ENCODE measurements at regions not wholly inside any gene's neighbourhood (a gene's known extent, or its start where the extent isn't known, plus 50 kb on each side); places are given as distances from the start of the nearest gene placed in this dataset.
"Not testable (repeated sequence)": the region's sequence is repeated elsewhere in the genome, so short reads cannot be mapped to it uniquely, and the experiment has no call there.

DNA sequence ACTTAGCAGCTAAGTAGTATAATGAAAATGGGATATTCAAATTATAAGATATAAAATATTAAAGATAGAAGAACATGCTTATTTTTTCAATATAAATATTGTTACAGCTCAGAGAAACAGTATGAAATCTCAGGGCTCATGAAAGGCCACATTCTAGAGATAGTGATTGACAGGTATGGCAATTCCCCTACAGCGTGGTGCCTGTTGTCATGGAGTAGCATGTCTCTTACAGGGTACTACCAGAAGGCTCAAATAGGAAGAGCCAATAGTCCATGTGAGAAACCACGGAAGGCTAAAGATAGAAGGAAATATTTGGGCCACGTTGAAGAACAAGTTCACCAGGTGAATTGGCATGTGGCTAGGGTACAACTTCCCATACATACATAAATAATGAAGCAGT, 522.9 kb upstream of the ZNF337 start:
- H2BK12ac ChIP-seq (ENCODE audit: low read length in 2 of 2); H3K27me3 ChIP-seq (ENCODE audit: control insufficient read depth in 1 of 2, insufficient read depth in 1 of 2, low read length in 2 of 2); H3K18ac ChIP-seq (ENCODE audit: low read depth in 1 of 2, low read length in 2 of 2); H3K4me3 ChIP-seq (ENCODE audit: insufficient read depth in 1 of 2, low read depth in 1 of 2, low read length in 2 of 2); H2BK15ac ChIP-seq (ENCODE audit: low read depth, poor library complexity, severe bottlenecking); H3K36me3 ChIP-seq (ENCODE audit: control insufficient read depth in 1 of 2, insufficient read depth in 2 of 2, low read depth in 1 of 2, low read length in 2 of 2); H3K9me3 ChIP-seq (ENCODE audit: control insufficient read depth, low read length); H2AK5ac ChIP-seq (ENCODE audit: low read length, severe bottlenecking); H3K27ac ChIP-seq (ENCODE audit: low read length, poor library complexity, severe bottlenecking); H3K79me1 ChIP-seq (replicated peaks; ENCODE audit: low read length, poor library complexity, severe bottlenecking); H3K4me2 ChIP-seq (ENCODE audit: low read length, poor library complexity, severe bottlenecking); H2AFZ ChIP-seq (ENCODE audit: low read depth, low read length); H3K23ac ChIP-seq (ENCODE audit: low read length in 2 of 2); H2BK120ac ChIP-seq (ENCODE audit: low read depth, low read length); H2BK5ac ChIP-seq (ENCODE audit: low read depth, low read length, poor library complexity, severe bottlenecking); H3K9ac ChIP-seq (ENCODE audit: low read length); H3K4me1 ChIP-seq (ENCODE audit: control insufficient read depth, insufficient read depth, low read depth, low read length); H3K4ac ChIP-seq (ENCODE audit: low read depth in 1 of 2, low read length in 2 of 2); H3K14ac ChIP-seq (ENCODE audit: low read length in 2 of 2); H4K8ac ChIP-seq (ENCODE audit: low read length); DNase-seq; H4K91ac ChIP-seq (ENCODE audit: low read length): not testable (repeated sequence)
- 63% methylated on average over 1 of the region's 3 CpGs for WGBS

DNA sequence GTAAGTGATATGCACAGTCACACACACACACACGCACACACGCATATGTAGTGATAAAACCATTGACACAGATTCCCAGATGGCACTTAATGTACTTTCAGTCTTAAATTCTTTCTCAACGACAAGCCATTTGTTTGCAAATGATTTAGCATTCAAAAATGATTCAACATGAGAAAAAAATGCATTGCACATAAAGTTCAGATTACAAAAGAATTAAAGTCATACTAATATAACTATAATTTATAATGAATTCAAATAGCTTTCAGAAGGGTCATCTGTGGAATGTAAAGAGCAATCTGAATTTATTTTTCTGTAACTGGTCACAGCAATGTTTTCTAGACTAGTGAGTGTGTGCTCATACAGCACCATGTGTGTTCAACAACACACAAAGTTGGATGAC, 521.6 kb upstream of the ZNF337 start:
- no peak for DNase-seq
- H2AFZ ChIP-seq (ENCODE audit: low read depth, low read length): no peak overlapping the region
- no peak overlapping the region for H2AK5ac ChIP-seq (ENCODE audit: low read length, severe bottlenecking)
- no peaks in the 10 kb centered on the region for H3K27me3 ChIP-seq (ENCODE audit: control insufficient read depth in 1 of 2, insufficient read depth in 1 of 2, low read length in 2 of 2)
- H3K36me3 ChIP-seq (ENCODE audit: control insufficient read depth in 1 of 2, insufficient read depth in 2 of 2, low read depth in 1 of 2, low read length in 2 of 2): no peaks in the 10 kb centered on the region
- no peak overlapping the region for H2BK5ac ChIP-seq (ENCODE audit: low read depth, low read length, poor library complexity, severe bottlenecking)
- H2BK120ac ChIP-seq (ENCODE audit: low read depth, low read length): no peak overlapping the region
- H4K91ac ChIP-seq (ENCODE audit: low read length): no peak overlapping the region
- H3K9ac ChIP-seq (ENCODE audit: low read length): no peak overlapping the region
- no peak overlapping the region for H3K4ac ChIP-seq (ENCODE audit: low read depth in 1 of 2, low read length in 2 of 2)
- H4K8ac ChIP-seq (ENCODE audit: low read length): no peak overlapping the region
- H2BK15ac ChIP-seq (ENCODE audit: low read depth, poor library complexity, severe bottlenecking): no peak overlapping the region
- no peak overlapping the region for H3K18ac ChIP-seq (ENCODE audit: low read depth in 1 of 2, low read length in 2 of 2)
- H3K9me3 ChIP-seq (ENCODE audit: control insufficient read depth, low read length): peaks cover 2% of the 10 kb centered on the region
- WGBS: 74% methylated on average over 3 of the region's 3 CpGs
- no peak overlapping the region for H3K14ac ChIP-seq (ENCODE audit: low read length in 2 of 2)
- H3K27ac ChIP-seq (ENCODE audit: low read length, poor library complexity, severe bottlenecking): no peak overlapping the region
- no peak overlapping the region for H3K23ac ChIP-seq (ENCODE audit: low read length in 2 of 2)
- no peaks in the 10 kb centered on the region for H3K79me1 ChIP-seq (replicated peaks; ENCODE audit: low read length, poor library complexity, severe bottlenecking)
- H3K4me1 ChIP-seq (ENCODE audit: control insufficient read depth, insufficient read depth, low read depth, low read length): no peaks in the 10 kb centered on the region
- H3K4me2 ChIP-seq (ENCODE audit: low read length, poor library complexity, severe bottlenecking): no peak overlapping the region
- H3K4me3 ChIP-seq (ENCODE audit: insufficient read depth in 1 of 2, low read depth in 1 of 2, low read length in 2 of 2): no peak overlapping the region
- no peak overlapping the region for H2BK12ac ChIP-seq (ENCODE audit: low read length in 2 of 2)

DNA sequence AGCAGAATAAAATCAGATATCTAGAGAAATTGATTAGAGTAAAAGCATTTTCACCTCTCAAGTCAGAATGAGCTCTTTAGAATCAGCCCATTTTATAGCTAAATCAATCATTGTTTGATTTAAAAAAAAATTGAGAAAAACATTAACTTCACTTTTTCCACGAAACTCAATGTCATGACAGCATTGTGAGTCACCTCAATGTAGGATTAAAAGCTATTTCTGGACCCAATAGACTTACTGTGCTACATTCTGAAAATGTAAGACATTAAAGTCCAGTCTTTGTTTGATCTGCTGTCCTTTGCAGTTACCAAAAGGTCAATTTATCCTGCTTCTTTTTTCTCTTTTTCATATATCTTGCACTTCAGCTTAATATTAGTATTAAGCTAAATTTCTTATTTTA, 519.4 kb upstream of the ZNF337 start:
- Histone ChIP-seq H3K9ac (ENCODE audit: low read length) (no peak overlapping the region), H2BK12ac (ENCODE audit: low read length in 2 of 2) (no peak overlapping the region)
- WGBS: 20% methylated on average over 1 of the region's 1 CpG

DNA sequence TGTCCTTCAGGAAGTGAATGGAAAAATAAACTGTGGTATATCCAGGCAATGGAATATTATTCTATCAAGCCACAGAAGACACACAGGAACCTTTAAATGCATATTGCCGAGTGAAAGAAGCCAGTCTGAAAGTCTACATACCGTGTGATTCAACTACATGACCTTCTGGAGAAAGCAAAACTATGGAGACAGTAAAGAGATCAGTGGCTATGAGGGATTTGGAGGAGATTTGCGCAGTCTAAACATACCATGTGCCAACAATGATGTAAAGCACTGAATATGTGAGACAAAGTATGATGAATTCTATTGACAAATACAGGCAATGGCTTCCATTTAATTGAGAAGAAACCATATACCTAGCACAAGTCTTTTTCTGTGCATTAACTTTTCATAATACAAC, 518.3 kb upstream of the ZNF337 start:
- DNase-seq: no peak
- 56% methylated on average over 2 of the region's 3 CpGs for WGBS
- H3K4ac ChIP-seq (ENCODE audit: low read depth in 1 of 2, low read length in 2 of 2): no peak overlapping the region

More for the DNA sequence above, 519.4 kb upstream of the ZNF337 start:
- Histone ChIP-seq H4K91ac (ENCODE audit: low read length) (no peak overlapping the region), H3K27ac (ENCODE audit: low read length, poor library complexity, severe bottlenecking) (no peak overlapping the region), H3K79me1 (replicated peaks; ENCODE audit: low read length, poor library complexity, severe bottlenecking) (no peaks in the 10 kb centered on the region), H2BK15ac (ENCODE audit: low read depth, poor library complexity, severe bottlenecking) (no peak overlapping the region), H3K4me3 (ENCODE audit: insufficient read depth in 1 of 2, low read depth in 1 of 2, low read length in 2 of 2) (no peak overlapping the region), H2AFZ (ENCODE audit: low read depth, low read length) (no peak overlapping the region), H3K4me2 (ENCODE audit: low read length, poor library complexity, severe bottlenecking) (no peak overlapping the region), H2BK5ac (ENCODE audit: low read depth, low read length, poor library complexity, severe bottlenecking) (no peak overlapping the region), H3K4me1 (ENCODE audit: control insufficient read depth, insufficient read depth, low read depth, low read length) (no peaks in the 10 kb centered on the region), H3K36me3 (ENCODE audit: control insufficient read depth in 1 of 2, insufficient read depth in 2 of 2, low read depth in 1 of 2, low read length in 2 of 2) (no peaks in the 10 kb centered on the region), H3K18ac (ENCODE audit: low read depth in 1 of 2, low read length in 2 of 2) (no peak overlapping the region), H3K9me3 (ENCODE audit: control insufficient read depth, low read length) (peaks cover 2% of the 10 kb centered on the region), H3K4ac (ENCODE audit: low read depth in 1 of 2, low read length in 2 of 2) (no peak overlapping the region), H2BK120ac (ENCODE audit: low read depth, low read length) (no peak overlapping the region), H2AK5ac (ENCODE audit: low read length, severe bottlenecking) (no peak overlapping the region), H4K8ac (ENCODE audit: low read length) (no peak overlapping the region), H3K23ac (ENCODE audit: low read length in 2 of 2) (no peak overlapping the region), H3K27me3 (ENCODE audit: control insufficient read depth in 1 of 2, insufficient read depth in 1 of 2, low read length in 2 of 2) (no peaks in the 10 kb centered on the region), H3K14ac (ENCODE audit: low read length in 2 of 2) (no peak overlapping the region)
- DNase-seq: no peak

More for the DNA sequence above, 518.3 kb upstream of the ZNF337 start:
- H3K4me1 ChIP-seq (ENCODE audit: control insufficient read depth, insufficient read depth, low read depth, low read length): no peaks in the 10 kb centered on the region
- H3K23ac ChIP-seq (ENCODE audit: low read length in 2 of 2): no peak overlapping the region
- no peak overlapping the region for H3K18ac ChIP-seq (ENCODE audit: low read depth in 1 of 2, low read length in 2 of 2)
- H3K79me1 ChIP-seq (replicated peaks; ENCODE audit: low read length, poor library complexity, severe bottlenecking): no peaks in the 10 kb centered on the region
- no peak overlapping the region for H2BK12ac ChIP-seq (ENCODE audit: low read length in 2 of 2)
- no peak overlapping the region for H3K9ac ChIP-seq (ENCODE audit: low read length)
- H4K91ac ChIP-seq (ENCODE audit: low read length): no peak overlapping the region
- H4K8ac ChIP-seq (ENCODE audit: low read length): no peak overlapping the region
- H3K9me3 ChIP-seq (ENCODE audit: control insufficient read depth, low read length): peaks cover 2% of the 10 kb centered on the region
- H2BK120ac ChIP-seq (ENCODE audit: low read depth, low read length): no peak overlapping the region
- H2BK5ac ChIP-seq (ENCODE audit: low read depth, low read length, poor library complexity, severe bottlenecking): no peak overlapping the region
- H2BK15ac ChIP-seq (ENCODE audit: low read depth, poor library complexity, severe bottlenecking): no peak overlapping the region
- no peak overlapping the region for H2AK5ac ChIP-seq (ENCODE audit: low read length, severe bottlenecking)
- no peak overlapping the region for H3K4me3 ChIP-seq (ENCODE audit: insufficient read depth in 1 of 2, low read depth in 1 of 2, low read length in 2 of 2)
- no peak overlapping the region for H3K27ac ChIP-seq (ENCODE audit: low read length, poor library complexity, severe bottlenecking)
- H3K14ac ChIP-seq (ENCODE audit: low read length in 2 of 2): no peak overlapping the region
- no peak overlapping the region for H2AFZ ChIP-seq (ENCODE audit: low read depth, low read length)
- H3K4me2 ChIP-seq (ENCODE audit: low read length, poor library complexity, severe bottlenecking): no peak overlapping the region
- peaks cover 0 to 1% of the 10 kb centered on the region in 2 experiments for H3K27me3 ChIP-seq (ENCODE audit: control insufficient read depth in 1 of 2, insufficient read depth in 1 of 2, low read length in 2 of 2)
- no peaks in the 10 kb centered on the region for H3K36me3 ChIP-seq (ENCODE audit: control insufficient read depth in 1 of 2, insufficient read depth in 2 of 2, low read depth in 1 of 2, low read length in 2 of 2)
